ENCODE measurements at regions not wholly inside any gene's neighbourhood (a gene's known extent, or its start where the extent isn't known, plus 50 kb on each side); places are given as distances from the start of the nearest gene placed in this dataset.

- no peak overlapping the region for H3K18ac ChIP-seq (ENCODE audit: insufficient read length, low read depth, low read length)
- H2BK120ac ChIP-seq (ENCODE audit: low read depth, low read length, poor library complexity, severe bottlenecking), result no peak overlapping the region
- no peaks in the 10 kb centered on the region for H3K27me3 ChIP-seq (ENCODE audit: insufficient read depth, low read length)
- H4K5ac ChIP-seq (ENCODE audit: insufficient read length, low read depth, low read length), result no peak overlapping the region
- no peak overlapping the region for H3K4me3 Mint-ChIP-seq
- no CpG with 5 or more reads among the region's 4 CpGs for WGBS (ENCODE audit: extremely low coverage, insufficient read length, low lambda C conversion rate)
- no peak overlapping the region for H2AFZ ChIP-seq (ENCODE audit: low read length)
- H3K23ac ChIP-seq (ENCODE audit: insufficient read length, low read depth, low read length), result no peak overlapping the region
- no peaks in the 10 kb centered on the region for H3K4me1 Mint-ChIP-seq
- H3K4me1 ChIP-seq (ENCODE audit: insufficient read depth, low read length), result no peaks in the 10 kb centered on the region
- no peak overlapping the region for H3T11ph ChIP-seq (ENCODE audit: low read length)
- H2BK12ac ChIP-seq (ENCODE audit: insufficient read length, low read depth, low read length), result no peak overlapping the region
- no peak for TF ChIP-seq CTCF (conservative IDR thresholded peaks at IDR 0.05)
- H3K27ac Mint-ChIP-seq, result no peak overlapping the region
- no peak overlapping the region for H3K4me2 ChIP-seq (ENCODE audit: insufficient read depth, insufficient read length, low read length)
- no peak for DNase-seq
- no peak overlapping the region for H3K27ac ChIP-seq (ENCODE audit: insufficient read length, low read depth, low read length)
- H3K36me3 Mint-ChIP-seq (ENCODE audit: insufficient read depth in 1 of 3, low read depth in 3 of 3), result no peaks in the 10 kb centered on the region
- H2BK20ac ChIP-seq (ENCODE audit: low read depth, low read length, poor library complexity, severe bottlenecking), result no peak overlapping the region
- no peak overlapping the region for H4K91ac ChIP-seq (ENCODE audit: insufficient read length, low read depth, low read length)
- H3K9ac ChIP-seq (ENCODE audit: extremely low read depth, insufficient read length, low read length), result no peak overlapping the region
- H3K79me1 ChIP-seq (ENCODE audit: insufficient read depth, low read depth, low read length, poor library complexity, severe bottlenecking), result no peaks in the 10 kb centered on the region
- H4K20me1 ChIP-seq (ENCODE audit: control insufficient read depth, insufficient read depth, insufficient read length), result no peaks in the 10 kb centered on the region
- no peak overlapping the region for H3K14ac ChIP-seq (ENCODE audit: insufficient read depth, low read length)
- H3K23me2 ChIP-seq (ENCODE audit: insufficient read length, low read depth, low read length, poor library complexity, severe bottlenecking), result no peaks in the 10 kb centered on the region
- no peaks in the 10 kb centered on the region for H3K9me3 Mint-ChIP-seq
- H3K56ac ChIP-seq (ENCODE audit: insufficient read length, low read depth, low read length), result no peak overlapping the region
- no peaks in the 10 kb centered on the region for H3K79me2 ChIP-seq (ENCODE audit: insufficient read depth, low read length)
- no peaks in the 10 kb centered on the region for H3K27me3 Mint-ChIP-seq (ENCODE audit: low read depth)
- H4K8ac ChIP-seq (replicated peaks; ENCODE audit: insufficient read length, low read depth, low read length), result no peak overlapping the region
- H2AK5ac ChIP-seq (ENCODE audit: insufficient read length, low read length), result no peak overlapping the region
- no peak overlapping the region for H3K4ac ChIP-seq (ENCODE audit: low read depth, low read length)
- no peak overlapping the region for H2BK5ac ChIP-seq (ENCODE audit: insufficient read length, low read length)
- no peaks in the 10 kb centered on the region for H3K9me3 ChIP-seq (ENCODE audit: control insufficient read depth, low read depth, low read length)
- no peak overlapping the region for H2BK15ac ChIP-seq (ENCODE audit: low read depth, low read length)
Observed at GRCh38 chr13:70585109-70585508, 476.9 kb upstream of the KLHL1 start.
